SIG-M5 (cell line): ENCODE measurements at regions not wholly inside any gene's neighbourhood (a gene's known extent, or its start where the extent isn't known, plus 50 kb on each side); places are given as distances from the start of the nearest gene placed in this dataset.
"Not testable (repeated sequence)": the region's sequence is repeated elsewhere in the genome, so short reads cannot be mapped to it uniquely, and the experiment has no call there.

Experiments used
- DNase-seq: peaks from one replicate; lab custom pipeline; 2025; lab: John Stamatoyannopoulos, UW

GRCh38 chr2:161067846-161068350 is 92.3 kb upstream of the TANK start:
- DNase-seq: no peak

GRCh38 chr2:161068670-161069069 is 91.6 kb upstream of the TANK start:
- no peak for DNase-seq

- no peak for DNase-seq
Observed at GRCh38 chr2:161070693-161071479, 89.3 kb upstream of the TANK start.

- DNase-seq: not testable (repeated sequence)
Observed at GRCh38 chr2:161072436-161072835, 87.8 kb upstream of the TANK start.

GRCh38 chr2:161075701-161076100 is 84.5 kb upstream of the TANK start:
- DNase-seq: no peak

GRCh38 chr2:161076936-161077335 is 83.3 kb upstream of the TANK start:
- DNase-seq: no peak

GRCh38 chr2:161077367-161078210 is 82.6 kb upstream of the TANK start:
- peak; percentile 92 for DNase-seq

- no peak for DNase-seq
Observed at GRCh38 chr2:161078211-161078539, 82.1 kb upstream of the TANK start.

GRCh38 chr2:161085149-161085548 is 75.1 kb upstream of the TANK start:
- no peak for DNase-seq

- no peak for DNase-seq
Observed at GRCh38 chr2:161088658-161089350, 71.4 kb upstream of the TANK start.

GRCh38 chr2:161090411-161090810 is 69.8 kb upstream of the TANK start:
- DNase-seq: no peak

- DNase-seq: no peak
Observed at GRCh38 chr2:161095314-161095713, 64.9 kb upstream of the TANK start.

GRCh38 chr2:161096336-161096735 is 63.9 kb upstream of the TANK start:
- no peak for DNase-seq

- DNase-seq: no peak
Observed at GRCh38 chr2:161097157-161097556, 63.1 kb upstream of the TANK start.

- no peak for DNase-seq
Observed at GRCh38 chr2:161100211-161100895, 59.9 kb upstream of the TANK start.

GRCh38 chr2:161101406-161101805 is 58.8 kb upstream of the TANK start:
- DNase-seq: no peak

GRCh38 chr2:161102770-161103450 is 57.3 kb upstream of the TANK start:
- DNase-seq: peak; percentile 23

GRCh38 chr2:161103451-161103831 is 56.8 kb upstream of the TANK start:
- no peak for DNase-seq

- DNase-seq: no peak
Observed at GRCh38 chr2:161104054-161104553, 56.1 kb upstream of the TANK start.

GRCh38 chr2:161107265-161107664 is 53.0 kb upstream of the TANK start:
- DNase-seq: no peak
